ENCODE measurements at regions not wholly inside any gene's neighbourhood (a gene's known extent, or its start where the extent isn't known, plus 50 kb on each side); places are given as distances from the start of the nearest gene placed in this dataset.
A peak's percentile ranks its signal among the peaks of the same experiment; 100 is the strongest.
"Not testable (repeated sequence)": the region's sequence is repeated elsewhere in the genome, so short reads cannot be mapped to it uniquely, and the experiment has no call there.

DNA sequence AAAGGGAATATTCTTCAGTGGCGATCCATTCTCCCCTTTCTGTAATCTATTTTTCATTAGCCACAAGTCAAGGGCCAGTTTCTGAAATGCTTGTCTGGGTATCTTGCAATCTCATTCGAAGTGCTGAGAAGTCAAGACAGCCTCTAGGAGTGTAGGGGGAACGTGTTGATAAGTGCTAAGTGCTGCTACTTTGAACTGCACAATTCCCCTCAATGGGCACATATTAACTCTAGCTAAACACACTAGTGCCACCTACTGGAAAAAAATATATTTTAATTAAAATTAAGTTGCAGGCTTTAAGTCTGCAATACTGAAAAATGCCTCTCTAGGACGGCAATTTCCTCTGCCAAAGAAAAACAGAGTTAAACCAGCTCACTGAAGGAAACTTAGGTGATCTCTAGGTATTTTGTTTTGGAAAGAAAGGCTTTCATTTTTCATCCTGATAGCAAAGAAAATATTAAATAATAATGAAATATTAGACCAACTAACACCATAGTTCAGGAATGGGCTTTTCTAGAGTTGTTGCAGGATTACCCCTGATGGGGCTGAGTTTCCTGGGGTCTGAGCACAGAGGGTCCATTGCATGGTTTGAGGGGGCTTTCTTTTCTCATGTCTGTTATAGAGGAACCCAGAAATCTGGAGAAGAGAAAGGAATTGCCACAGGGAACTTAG lies 181.9 kb upstream of the KBTBD8 start:
- DNase-seq, result peak; percentile 64

DNA sequence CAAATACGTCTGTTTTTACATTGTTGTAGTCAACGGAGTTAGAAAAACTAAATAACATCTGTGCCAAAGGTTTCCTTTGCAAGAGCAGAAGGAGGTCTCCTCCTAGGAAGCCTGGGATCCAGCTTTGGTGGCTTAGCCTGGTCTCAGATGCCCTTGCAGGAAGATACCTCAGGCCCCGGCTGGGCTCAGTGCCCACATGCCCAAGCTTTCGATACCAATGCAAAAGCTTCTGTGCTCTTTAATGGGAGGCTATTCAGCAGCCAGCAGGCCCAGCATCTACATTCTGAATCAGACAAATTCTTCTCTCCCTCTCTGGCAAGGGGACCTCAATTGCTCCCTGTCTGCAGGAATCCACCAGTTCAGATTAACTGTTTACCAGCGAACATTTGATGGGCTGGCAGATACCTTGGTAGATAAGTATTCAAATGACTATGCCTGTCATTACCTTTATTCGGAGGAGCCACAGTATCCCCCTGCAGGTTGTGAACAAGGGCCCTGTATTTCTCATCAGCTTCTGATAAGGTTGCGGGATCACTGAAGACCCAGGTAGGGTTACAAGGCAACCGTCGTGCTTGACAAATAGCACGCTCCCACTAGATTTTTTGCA lies 180.1 kb upstream of the KBTBD8 start:
- DNase-seq, result no peak

DNA sequence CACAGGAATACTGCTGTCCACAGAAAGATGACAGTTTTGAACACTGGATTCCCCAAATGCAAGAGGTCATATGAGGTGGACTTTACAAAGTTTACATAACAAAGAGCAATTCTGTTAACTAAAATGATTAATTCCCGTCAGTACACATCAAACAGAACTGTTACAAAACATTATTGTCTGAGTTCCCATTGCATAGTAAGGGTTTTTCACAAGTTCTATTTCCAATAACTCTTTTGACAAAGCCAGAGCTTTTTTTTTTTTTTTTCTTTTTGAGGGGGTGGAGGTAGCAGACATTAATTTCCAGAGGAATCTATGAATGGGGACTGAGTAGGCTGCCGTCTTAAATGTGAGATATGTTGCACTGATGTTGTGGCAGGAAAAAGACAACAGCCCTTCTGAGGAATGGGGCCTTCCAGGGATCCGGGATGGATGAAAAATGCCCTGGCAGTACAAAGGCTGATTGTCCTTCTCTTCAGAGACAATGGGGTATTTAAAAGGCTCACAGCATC lies 178.1 kb upstream of the KBTBD8 start:
- no peak for DNase-seq

DNA sequence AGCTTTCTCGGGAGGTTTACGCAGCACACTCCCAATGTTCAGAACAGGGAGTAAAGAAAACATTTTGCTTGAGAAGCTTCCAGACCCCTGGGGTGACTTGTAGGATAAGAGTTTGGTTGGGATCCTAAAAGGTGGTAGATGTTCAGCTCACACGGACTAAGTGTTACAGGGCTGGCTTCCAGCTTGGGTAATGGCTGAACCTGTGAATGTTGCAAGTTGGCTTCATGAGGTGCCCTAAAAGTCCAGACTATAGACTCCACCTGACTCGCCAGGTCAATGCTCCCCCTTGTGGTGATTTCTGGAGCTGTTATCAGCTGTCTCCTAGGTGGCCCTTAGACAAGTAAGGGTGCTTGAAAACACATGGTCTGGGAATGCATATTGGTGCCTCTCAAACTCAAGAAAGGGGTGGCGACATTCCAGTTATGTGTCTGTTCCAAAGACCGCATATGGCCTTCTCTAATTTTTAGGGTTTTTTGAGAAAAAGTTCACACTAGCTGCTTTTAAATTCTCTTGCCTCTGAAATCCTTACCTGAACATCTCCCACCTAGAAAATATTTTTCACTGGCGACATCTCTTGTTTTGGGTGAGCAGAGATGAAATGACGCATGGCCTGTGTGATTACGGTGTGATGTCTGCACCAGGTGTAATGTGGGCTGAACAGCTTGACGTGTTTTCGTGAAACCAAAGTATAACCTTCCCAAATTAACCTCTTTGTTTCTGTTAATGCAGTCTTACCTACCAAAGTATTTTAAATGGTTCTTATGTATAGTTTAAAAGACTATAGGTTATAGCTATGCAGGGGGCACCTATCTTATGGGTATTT lies 175.7 kb upstream of the KBTBD8 start:
- peak; percentile 52 for DNase-seq

DNA sequence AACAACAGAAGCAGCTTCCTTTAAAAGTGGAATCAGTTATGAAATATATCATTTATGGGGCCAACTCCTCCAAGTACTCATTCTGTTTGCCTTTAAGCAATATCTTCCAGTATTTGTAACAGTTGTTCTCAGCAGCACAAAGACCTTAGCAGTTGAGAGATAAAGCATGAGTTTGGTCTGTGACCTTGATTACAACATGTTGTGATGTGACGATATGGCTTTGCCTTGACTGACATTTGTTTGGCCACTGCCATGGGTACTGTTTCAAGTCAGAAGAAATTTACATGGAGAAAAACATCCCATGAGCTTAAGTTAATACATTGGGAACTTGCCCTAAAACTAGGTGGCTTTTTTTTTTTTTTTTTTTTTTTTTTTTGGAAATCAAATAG lies 175.1 kb upstream of the KBTBD8 start:
- no peak for DNase-seq

DNA sequence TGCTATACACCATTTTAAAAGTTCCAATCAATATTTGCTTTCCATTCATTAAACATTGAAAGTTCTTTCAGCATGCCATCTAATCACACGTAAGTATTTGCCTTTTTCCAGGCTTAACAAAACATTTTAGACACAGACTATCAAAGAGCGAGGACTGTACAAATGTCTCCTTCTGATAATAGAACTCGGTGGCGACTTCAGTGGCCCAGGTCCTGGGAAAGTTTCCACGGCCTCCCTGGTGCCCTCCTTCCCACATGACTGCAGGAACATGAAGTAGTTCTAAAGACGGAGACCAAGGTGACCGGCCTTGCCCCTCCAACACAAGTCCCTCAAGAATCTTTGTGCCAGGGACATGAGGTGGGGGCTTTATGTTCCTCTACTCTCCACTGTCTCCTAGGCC lies 174.6 kb upstream of the KBTBD8 start:
- DNase-seq, result no peak

DNA sequence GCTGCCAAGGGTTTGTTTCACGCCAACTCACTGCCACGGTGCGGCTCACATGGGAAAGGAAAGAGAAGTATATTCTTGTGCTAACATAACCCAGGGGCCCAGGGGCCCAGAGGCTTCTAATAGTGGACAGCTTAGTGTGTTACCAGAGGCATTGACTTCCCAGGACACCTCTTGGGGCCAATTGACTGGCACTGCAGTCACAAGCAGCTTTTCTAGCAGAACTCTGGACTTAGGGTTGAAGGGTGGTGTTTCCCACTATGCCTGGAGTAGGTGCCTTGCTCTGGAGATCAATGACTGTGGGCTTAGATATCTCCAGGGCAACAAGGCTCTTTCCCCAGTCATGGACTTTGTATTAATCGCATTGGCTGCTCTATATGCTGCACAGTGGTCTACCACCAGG lies 172.7 kb upstream of the KBTBD8 start:
- DNase-seq, result no peak

DNA sequence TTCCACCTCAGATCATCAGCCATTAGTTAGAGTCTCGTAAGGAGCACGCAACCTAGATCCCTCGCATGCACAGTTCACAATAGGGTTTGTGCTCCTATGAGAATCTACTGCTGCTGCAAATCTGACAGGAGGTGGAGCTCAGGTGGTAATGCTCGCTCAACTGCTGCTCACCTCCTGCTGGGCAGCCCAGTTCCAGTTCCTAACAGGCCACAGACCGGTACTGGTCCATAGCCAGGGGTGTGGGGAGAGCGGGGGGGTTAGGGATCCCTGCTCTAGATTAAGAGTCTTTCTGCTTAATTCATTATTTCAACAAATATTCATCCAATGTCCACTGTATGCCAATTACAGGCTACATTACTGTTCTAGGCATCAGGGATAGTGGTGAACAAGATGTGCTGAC lies 170.4 kb upstream of the KBTBD8 start:
- no peak for DNase-seq

DNA sequence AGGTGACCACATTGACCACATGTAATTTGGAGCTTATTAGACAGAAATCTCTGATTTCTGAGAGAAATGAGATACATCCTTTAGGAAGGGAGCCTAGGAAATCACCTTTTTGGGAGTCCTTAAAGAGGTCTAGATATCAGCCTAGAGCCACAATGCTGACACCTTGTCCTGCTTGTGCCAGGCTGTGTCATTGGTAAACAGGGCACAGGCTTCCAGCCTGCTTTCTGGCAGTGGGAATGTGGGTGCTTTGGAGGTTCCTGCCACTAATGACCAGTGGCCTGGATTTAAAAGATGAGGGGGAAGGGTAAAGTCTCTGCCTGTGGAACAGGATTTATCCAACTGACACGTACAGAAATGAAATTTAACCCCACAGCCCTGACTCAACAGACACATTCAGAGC lies 169.8 kb upstream of the KBTBD8 start:
- no peak for DNase-seq

DNA sequence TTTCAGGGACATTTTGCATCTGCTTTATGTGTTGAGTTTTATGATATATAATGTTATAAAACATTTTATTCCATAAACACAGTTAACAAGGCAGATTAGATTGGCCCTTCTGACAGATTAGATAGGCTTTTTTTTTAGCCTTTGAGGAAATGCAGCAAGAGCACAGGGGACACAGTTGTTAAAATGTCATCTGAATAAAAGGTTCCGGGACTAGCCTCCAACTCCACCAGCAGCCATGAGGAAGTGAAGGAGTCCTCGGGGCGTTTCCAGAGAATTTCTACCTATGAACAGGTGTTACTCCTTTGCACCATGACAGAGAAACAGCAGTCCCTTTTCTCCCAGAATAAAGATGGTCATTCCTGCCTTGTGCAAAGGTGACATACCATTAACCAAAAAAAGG lies 167.8 kb upstream of the KBTBD8 start:
- DNase-seq, result no peak

DNA sequence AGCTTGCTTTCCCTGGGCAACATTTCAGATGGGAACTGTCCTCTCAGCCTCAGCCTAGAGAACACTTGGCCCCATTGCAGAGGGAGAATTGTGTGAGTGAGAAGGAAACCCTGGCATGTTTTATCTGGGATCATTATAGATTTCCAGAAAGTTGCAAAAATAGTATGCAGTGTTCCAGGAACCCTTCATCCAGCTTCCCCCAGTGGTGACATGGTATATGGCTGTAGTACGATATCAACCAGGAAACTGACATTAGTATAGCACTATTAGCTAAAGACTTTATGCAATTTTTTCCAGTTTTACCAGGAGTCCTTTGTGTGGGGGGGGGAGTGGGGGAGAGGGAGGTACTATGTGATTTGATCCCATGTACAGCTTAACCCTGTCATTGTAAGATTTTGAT lies 166.2 kb upstream of the KBTBD8 start:
- DNase-seq, result no peak

DNA sequence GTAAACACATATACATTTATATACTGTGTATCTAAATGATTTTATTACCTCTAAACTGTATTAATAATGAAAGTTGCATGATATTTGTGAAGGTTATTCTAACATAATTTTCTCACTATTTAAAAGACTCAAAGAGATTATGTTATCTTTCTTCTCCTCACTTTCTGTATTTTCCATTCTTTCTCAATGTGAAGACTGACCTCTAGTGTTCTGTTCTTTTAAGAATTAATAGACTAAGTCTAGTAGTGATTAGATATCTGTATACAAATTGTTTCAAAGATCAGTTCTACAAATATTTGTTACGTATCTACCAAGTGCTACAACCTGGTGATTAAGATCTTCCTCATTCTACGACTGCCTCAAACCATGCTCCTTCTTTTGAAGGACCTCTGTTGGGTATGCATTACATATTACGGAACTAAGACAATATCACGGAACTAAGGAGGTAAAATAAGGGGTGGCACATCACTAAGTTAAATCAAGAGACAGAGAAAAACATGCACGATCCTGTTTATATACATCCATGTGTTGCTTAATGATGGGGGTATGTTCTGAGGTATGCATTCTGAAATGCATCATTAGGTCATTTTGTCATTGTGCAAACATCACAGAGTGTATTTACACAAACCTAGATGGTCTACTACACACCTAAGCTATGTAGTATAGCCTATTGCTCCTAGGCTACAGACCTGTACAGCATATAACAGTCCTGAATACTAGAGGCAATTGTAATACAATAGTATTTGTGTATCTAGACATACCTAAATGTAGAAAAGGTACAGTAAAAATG lies 161.5 kb upstream of the KBTBD8 start:
- DNase-seq, result peak; percentile 8

DNA sequence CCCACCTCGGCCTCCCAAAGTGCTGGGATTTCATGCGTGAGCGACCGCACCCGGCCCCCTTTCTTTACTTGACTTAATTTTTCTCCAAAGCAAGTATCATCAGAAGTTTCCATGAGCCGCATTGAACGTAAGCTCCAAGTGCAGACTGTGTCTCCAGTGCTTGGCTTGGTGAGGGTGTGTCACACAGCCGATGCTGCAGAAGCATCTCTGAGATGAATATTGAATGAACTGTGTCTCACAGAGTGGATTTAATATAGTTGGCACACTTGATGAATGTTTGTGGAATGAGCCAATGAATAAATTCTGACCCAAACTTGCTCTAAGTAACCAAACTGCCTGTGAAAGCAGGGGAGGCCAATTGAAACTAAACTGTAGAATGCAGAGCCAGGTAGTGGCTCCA lies 159.4 kb upstream of the KBTBD8 start:
- DNase-seq, result no peak

DNA sequence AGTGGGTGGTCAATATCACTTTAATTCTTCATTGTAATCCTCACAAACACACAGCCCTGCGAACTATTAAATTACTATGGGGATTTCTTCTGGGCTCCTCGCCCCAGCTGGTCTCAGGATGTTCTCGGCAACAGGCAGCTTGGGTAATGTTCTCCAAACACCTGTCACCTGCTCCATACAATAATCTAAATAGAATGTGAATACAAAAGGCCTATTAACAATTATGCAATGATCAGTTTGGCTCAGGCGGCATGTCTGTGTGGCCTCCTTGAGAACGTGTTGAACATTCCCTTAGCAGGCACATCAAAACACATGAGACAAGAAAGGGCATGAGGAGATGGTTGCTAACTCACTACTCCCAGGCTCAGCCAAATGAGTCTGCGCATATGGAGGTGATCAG lies 158.6 kb upstream of the KBTBD8 start:
- DNase-seq, result no peak

DNA sequence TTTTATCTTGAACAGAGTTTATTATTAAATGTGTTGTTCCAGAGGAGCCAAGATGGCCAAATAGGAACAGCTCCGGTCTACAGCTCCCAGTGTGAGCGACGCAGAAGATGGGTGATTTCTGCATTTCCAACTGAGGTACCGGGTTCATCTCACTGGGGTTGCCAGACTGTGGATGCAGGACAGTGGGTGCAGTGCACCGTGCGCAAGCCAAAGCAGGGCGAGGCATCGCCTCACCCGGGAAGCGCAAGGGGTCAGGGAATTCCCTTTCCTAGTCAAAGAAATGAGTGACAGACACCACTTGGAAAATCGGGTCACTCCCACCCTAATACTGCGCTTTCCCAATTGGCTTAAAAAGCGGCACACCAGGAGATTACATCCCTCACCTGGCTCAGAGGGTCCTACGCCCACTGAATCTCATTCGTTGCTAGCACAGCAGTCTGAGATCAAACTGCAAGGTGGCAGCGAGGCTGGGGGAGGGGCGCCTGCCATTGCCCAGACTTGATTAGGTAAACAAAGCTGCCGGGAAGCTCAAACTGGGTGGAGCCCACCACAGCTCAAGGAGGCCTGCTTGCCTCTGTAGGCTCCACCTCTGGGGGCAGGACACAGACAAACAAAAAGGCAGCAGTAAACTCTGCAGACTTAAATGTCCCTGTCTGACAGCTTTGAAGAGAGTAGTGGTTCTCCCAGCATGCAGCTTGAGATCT lies 155.2 kb upstream of the KBTBD8 start:
- not testable (repeated sequence) for DNase-seq

DNA sequence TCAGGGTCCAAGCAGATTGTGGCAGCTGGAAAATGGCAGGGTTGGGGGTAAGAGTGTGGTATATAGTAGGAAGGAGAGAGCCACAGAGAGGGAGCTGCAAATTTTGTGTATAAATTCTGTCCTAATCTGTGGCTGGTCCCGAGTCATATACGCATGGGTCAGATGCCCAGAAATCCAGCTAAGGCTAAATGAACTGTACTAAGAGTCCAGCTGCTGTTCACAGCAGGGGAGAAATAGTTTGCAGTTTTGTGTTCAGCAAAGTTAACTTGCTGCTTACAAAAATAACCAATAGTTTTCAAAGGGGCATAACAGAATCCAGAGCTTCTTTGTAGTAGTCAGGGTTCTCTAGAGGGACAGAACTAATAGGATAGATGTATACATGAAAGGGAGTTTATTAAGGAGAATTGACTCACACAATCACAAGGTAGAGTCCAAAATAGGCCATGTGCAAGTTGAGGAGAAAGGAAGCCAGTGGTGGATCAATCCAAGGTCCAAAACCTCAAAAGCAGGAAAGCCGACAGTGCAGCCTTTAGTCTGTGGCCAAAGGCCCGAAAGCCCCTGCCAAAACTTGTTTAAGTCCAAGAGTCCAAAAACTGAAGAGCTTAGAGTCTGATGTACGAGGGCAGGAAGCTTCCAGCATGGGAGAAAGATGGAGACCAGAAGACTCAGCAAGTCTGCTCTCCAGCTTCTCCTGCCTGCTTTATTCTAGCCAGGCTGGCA lies 146.1 kb upstream of the KBTBD8 start:
- no peak for DNase-seq

DNA sequence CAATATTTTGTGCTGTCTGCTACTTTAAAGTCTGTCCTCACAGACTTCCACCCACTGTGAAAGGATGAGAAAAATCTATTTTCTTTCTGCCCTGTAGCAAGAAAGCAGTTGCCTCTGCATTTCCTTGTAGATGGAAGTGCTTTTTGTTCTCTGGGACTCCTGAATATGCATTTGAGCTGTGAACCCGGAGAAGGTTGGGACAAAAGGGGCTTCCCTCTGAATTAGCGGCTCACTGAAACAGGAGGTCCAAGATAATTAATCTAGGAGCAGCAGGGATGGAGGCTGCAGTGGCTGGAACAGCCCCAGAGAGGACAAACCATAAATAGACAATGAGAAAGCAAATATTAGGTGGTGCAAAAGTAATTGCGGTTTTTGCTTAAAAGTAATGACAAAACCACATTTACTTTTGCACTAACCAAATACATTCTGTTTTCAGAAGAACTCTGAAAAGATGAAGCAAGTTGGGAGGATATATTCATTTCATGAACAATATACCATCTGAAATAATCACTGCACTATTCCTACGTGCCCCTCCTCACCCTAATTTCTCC lies 143.4 kb upstream of the KBTBD8 start:
- DNase-seq, result no peak

DNA sequence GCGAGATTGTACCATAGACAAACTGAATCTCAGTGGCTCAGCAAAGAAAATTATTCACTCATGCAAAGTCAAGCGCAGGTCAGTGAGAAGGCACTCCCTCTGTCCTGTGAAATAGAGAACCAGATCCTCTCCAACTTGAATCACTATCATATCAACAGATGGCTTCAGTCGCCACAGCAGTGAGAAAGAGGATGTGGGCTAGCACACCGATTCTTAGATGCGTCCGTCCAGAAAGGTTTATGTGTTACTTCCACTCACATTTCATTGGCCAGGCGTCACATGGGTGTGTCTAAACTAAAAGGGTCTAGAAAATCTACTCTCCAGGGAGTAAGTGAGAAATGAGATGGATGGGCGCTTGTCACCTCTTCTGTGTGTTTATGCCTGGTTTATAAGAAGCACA lies 141.6 kb upstream of the KBTBD8 start:
- no peak for DNase-seq

DNA sequence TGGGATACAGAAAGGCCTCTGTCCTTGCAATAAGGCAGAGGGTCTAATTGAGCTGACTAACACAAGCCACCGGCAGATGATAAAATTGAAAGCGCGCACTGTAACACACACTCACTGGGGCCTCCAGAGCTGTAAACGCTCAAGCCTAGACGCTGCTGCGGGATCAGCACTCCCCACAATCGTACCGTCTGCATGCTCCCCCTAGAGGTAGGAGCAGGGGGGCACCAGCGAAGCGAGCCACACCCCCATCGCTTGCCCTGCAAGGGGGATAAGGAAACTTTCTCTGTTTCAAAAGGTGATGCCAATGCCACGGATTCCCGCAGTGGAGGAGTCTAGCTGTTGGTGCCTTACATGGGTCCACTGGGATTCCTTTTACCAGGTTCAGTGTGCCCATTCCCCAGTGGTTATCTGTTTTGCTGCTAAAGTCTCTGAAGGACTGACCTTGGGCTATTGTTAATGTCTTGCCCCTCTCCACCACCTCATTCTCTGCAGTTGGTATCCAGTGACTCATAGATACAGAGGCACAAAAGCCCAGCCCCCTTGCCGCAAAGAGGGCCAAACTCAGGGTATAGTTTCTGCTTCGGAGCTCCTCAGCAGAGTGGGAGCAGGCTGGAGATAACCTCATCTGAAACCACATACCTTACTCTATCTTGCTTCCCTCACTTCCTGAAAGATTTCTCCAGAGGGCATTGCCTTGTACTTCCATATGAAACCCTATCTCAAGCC lies 139.3 kb upstream of the KBTBD8 start:
- DNase-seq, result no peak

DNA sequence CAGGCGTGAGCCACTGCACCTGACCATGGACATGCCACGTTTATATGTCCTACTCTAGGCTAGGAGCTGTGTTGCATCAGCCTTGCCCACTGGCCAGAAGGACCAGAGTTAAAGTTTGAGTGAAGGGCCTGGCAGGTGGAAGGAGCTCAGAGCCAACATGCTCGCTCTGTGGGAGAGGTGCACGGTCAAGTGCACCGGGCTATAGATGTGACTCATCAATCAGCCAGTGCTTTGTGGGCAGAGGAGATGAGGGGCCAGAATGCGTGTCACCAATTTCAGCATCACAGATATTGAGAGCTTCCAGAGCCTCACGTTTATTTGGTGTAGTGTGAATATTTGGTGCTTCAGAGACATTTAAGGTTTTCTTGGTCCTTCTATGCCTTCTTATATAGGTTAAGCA lies 137.3 kb upstream of the KBTBD8 start:
- DNase-seq, result no peak

Measured in fibroblast of skin of right biceps (primary cell).